NOMO-1 treated with dmso at 0.1 percent for 144 hours (cell line): ENCODE measurements at regions not wholly inside any gene's neighbourhood (a gene's known extent, or its start where the extent isn't known, plus 50 kb on each side); places are given as distances from the start of the nearest gene placed in this dataset.

Experiments used
- DNase-seq: peaks from one replicate; lab custom pipeline; 2025; ENCODE audit not compliant: unreplicated experiment; lab: John Stamatoyannopoulos, UW

GRCh38 chr16:86663685-86664521 is 85.6 kb downstream of the FOXL1 start:
- no peak for DNase-seq

DNA sequence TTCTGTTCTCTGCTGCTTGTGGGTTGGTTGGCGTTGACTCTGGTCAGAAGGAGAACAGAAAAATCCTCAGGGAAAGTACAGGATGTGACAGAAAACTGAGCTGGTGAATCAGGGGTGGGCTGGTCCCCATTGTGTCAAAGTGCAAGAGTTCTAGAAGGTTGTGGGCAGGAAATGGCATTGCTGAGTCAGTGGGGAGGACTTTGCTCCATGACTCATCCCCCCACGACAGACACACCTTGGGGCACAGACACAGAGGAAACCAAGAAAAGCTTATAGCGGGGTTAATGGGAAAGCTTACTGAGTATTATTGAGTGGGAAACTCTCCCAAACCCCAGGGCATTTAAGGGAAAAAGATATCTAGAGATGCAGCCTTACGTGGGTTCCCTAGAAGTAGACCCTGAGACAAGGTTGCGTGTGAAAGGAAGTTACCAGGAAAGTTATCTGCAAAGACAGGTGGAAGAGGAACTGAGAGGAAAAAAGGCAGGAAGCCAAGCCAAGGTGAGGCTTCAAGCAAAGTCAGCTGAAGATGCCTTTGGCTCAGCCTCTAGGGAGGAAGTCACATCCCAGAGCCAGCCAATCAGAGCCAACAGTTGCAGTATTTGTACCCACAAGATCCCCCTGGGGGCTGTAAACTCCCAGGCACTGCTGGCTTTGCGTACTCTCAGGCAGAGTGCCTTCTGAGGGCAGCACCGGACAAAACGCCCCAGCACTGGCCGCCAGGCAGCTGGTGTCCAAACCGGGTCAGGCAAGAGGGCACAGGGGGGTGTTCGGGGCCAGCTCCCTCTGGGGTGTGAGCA is 86.4 kb downstream of the FOXL1 start:
- DNase-seq = peak; percentile 71

DNA sequence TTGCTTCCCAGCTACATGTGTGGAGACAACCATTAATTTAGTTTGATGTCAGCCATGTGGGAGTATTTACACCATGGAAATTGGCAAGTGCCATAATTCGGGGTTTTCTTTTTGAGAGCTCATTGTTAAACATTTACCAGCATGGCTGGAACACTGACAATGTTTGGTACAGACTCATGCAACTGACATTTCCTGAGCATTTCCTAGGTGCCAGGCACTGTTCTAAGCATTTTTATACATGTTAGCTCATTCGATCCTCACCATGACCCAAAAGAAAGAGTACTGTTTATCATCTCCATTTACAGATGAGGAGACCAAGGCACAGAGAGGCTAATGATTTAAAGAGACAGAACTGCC is 86.9 kb downstream of the FOXL1 start:
- DNase-seq = no peak

GRCh38 chr16:86665929-86666328 is 87.6 kb downstream of the FOXL1 start:
- no peak for DNase-seq

DNA sequence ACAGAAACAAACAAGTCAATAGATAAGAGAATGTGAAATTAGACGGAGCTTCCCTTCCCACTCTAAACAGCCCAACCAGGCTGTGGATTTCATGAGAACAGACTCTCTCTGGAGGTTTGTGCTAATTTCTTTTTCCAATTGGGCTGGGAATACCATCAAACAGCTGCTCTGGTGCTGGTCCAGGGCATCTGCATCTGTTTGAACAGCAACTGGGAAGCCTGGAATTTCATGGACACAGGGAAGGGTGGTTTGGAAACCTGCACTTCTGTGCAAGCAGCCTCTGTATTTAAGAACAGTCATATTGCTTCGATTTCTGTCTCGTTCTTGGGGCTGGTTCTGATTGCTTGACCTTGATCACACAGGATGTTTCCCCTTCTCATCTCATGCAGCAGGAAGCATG is 88.7 kb downstream of the FOXL1 start:
- DNase-seq = no peak

DNA sequence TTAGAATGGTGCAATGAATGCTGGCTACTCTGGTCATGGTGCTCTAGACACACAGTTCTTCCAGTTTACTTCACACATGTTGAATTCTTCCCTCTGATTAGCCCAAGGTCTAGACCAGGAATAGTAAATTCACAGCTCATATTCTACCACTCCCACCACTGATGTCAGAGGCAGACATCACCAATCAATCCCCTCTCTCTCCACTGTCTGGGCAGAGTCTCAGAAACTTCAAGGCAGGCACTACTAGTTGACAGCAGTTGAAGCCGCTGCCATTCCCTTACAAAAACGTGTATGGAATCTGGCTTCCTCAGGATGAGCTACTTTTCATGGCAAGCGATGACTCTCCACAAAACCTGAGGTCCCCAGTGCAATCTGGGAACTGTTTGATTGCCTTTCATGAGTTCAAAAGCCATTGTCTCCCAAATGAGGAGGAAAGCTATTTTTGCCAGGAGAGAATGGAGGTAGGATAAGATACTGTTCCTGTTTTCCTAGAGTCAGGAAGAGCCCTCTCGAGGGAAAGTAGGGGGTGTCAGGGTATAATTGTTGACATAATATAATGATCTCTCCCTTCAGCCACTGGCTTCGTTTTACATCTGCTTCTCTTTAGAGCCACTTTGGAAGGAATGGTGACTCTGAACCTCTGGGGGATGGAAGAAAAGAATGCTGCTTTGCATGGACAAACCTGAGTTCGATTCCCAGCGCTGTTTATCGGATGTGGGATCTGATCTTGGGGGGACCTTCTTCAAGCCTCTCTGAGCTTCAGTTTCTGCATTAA is 90.0 kb downstream of the FOXL1 start:
- no peak for DNase-seq

GRCh38 chr16:86669285-86669805 is 91.0 kb downstream of the FOXL1 start:
- no peak for DNase-seq

GRCh38 chr16:86669937-86670749 is 91.8 kb downstream of the FOXL1 start:
- DNase-seq = no peak

GRCh38 chr16:86670750-86671234 is 92.4 kb downstream of the FOXL1 start:
- no peak for DNase-seq

DNA sequence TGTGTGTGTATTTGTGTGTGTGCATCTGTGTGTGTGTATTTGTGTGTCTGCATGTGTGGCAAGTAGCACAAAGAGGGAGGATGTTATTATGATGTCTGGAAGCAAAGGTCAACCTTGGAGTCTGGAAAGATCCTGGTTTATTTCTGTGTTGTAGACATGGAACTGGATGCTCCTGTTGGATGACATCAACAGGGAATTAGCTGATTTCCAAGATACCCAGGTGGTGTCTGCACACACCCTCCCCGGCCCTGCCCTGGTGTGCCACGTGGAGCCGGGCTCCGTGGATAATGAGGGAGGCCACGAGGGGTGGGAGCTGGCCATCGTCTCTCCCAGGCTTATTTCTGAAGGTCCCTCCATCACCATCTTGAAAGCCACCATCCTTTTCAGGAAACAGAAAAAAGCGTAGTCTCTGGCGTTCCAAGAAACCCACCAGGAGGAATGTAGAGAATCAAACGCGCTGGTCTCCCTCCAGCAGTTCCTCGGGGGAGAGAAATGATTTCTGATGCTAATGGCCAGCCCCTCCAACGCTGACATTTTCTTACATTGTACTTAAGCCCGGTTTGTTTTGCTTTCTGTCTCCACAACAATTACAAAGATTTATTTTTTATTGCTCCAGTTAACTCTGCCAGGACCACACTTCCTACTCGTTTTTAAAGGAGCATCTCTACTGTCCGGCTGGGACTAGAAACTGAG is 93.3 kb downstream of the FOXL1 start:
- DNase-seq = no peak

GRCh38 chr16:86672179-86672863 is 94.0 kb downstream of the FOXL1 start:
- DNase-seq = no peak

DNA sequence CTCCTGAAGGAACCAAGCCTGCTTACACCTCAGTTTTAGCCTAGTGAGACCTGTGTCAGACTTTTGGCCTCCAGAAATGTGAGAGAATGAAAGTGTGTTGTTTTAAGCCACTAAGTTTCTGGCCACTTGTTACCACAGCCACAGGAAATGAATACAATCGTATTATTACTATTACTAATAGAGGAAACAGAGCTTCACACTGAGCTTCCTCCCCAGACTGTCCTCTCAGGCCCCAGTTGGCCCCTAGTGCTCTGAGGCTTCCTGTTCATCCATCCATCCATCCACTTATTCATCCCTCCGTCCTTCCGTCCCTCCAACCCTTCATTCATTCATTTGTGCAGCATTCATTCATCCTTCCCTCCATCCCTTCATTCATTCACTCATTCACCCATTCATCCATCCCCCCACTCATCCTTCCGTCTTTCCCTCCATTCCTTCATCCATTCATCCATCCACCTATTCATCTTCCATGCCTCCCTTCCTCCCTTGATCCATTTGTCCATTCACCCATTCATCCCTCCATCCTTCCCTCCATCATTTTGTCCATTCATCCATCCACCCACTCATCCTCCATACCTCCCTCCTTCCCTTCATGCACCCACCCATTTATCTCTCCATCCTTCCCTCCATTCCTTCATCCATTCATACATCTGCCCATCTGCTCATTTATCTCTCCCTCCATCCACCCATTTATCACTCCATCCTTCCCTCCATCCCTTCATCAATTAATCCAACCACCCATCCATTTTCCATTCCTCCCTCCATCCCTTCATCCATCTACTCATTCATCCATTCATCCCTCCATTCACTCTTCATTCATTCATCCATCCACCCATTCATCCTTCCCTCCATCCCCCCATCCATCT is 95.0 kb downstream of the FOXL1 start:
- no peak for DNase-seq

DNA sequence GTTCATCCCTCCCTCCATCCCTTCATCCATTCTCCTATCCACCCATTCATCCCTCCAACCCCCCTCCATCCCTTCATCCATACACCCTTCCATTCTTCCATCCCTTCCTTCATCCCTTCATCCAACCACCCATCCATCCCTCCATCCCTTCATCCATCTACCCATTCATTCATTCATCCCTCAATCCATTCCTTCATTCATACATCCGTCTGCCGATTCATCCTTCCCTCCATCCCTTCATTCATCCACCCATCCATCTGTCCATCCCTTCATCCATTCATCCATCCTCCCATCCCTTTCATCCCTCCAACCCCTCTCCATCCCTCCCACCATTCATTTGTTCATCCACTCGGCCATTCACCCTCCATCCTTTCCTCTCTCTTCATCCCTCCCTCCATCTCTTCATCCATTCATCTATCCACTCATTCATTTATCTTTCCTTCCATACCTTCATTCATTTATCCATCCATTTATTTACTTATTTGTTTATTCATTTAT is 95.7 kb downstream of the FOXL1 start:
- DNase-seq = no peak

DNA sequence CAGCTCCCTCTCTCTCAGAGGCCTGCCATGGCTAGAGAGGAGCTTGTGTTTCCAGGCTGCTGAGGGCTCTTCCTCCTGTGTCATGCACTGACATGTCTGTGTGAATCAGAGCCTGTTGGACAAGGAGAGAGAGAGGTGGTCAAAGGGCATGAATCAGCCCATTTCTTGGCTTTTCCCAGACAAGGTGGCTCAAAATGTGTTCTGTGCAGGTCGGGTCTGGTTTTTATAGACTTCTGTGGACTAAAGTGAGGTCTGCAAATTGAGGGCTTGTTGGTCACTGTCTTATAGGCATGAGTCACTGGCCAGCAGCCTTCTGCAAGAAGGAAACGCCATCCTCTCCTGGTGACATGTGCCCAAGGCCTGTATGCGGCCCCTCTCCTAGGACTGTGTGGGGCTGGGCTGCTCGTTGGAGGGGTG is 97.9 kb downstream of the FOXL1 start:
- DNase-seq = no peak

- DNase-seq = no peak
Observed at GRCh38 chr16:86679490-86679889, 101.1 kb downstream of the FOXL1 start.

GRCh38 chr16:86680162-86680561 is 101.8 kb downstream of the FOXL1 start:
- no peak for DNase-seq

DNA sequence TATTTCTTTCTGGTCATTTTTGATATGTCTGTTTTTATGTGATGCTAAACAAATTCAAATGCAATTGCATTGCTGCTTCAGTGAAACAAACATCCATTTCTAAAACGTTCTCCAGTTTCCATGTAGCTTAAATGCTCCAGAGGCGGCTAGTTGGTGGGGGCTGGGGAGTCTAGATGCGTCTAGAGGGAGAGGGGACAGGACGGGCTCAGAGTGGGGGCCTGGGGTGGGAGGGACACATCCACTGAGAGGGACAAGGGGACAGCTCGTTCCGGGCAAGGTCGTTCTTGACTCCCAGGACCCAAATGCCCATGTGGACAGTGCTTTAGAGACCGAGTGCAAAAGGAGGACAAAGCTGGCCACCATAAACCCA is 102.3 kb downstream of the FOXL1 start:
- no peak for DNase-seq
